ENCODE measurements at regions not wholly inside any gene's neighbourhood (a gene's known extent, or its start where the extent isn't known, plus 50 kb on each side); places are given as distances from the start of the nearest gene placed in this dataset.

DNA sequence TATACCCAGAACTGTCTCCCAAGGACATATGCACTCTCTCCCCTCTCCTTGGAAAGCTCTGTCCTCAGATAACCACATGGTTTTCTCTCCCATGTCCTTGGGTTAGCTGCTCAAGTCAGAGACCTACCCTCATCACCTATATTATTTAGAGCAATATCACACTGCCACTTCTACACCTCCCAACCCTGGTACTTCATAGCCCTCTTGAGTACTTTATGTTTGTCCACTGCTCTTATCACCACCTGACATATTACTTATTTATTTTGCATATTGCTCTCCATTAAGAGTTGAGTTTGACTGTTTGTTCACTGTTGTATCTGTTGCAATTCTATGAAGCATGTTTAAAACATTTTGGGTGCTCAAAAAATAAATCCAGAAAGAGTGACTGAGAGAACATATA, 126.3 kb upstream of the ATP1B1 start:
- H3K27ac ChIP-seq = no peak overlapping the region
- H3K36me3 ChIP-seq = no peaks in the 10 kb centered on the region
- no peak overlapping the region for H3K4me3 ChIP-seq
- no peaks in the 10 kb centered on the region for H3K27me3 ChIP-seq
- H3K4me1 ChIP-seq (ENCODE audit: low read depth) = peaks cover 3% of the 10 kb centered on the region
- DNase-seq (ENCODE audit: low read depth in 1 of 2, low spot score in 1 of 2) = no peak
- no peaks in the 10 kb centered on the region for H3K9me3 ChIP-seq (ENCODE audit: low read depth)
- no peak for TF ChIP-seq CTCF (IDR thresholded peaks at IDR 0.05; ENCODE audit: low read depth, low read length)

- Histone ChIP-seq H3K4me3 (no peak overlapping the region), H3K36me3 (no peaks in the 10 kb centered on the region)
- TF ChIP-seq CTCF (IDR thresholded peaks at IDR 0.05; ENCODE audit: low read depth, low read length) = no peak
Measured at GRCh38 chr1:168980656-168981055, 125.8 kb upstream of the ATP1B1 start.

GRCh38 chr1:168982778-168983177, 123.7 kb upstream of the ATP1B1 start:
- H3K4me1 ChIP-seq (ENCODE audit: low read depth) = peaks cover 3% of the 10 kb centered on the region
- H3K36me3 ChIP-seq = no peaks in the 10 kb centered on the region
- H3K27me3 ChIP-seq = no peaks in the 10 kb centered on the region
- H3K4me3 ChIP-seq = no peak overlapping the region
- DNase-seq (ENCODE audit: low read depth in 1 of 2, low spot score in 1 of 2) = no peak
- TF ChIP-seq CTCF (IDR thresholded peaks at IDR 0.05; ENCODE audit: low read depth, low read length) = no peak
- H3K27ac ChIP-seq = no peak overlapping the region
- H3K9me3 ChIP-seq (ENCODE audit: low read depth) = no peaks in the 10 kb centered on the region

More at GRCh38 chr1:168980656-168981055, 125.8 kb upstream of the ATP1B1 start:
- no peak for DNase-seq (ENCODE audit: low read depth in 1 of 2, low spot score in 1 of 2)
- no peaks in the 10 kb centered on the region for H3K27me3 ChIP-seq
- H3K4me1 ChIP-seq (ENCODE audit: low read depth) = peaks cover 3% of the 10 kb centered on the region
- no peaks in the 10 kb centered on the region for H3K9me3 ChIP-seq (ENCODE audit: low read depth)
- no peak overlapping the region for H3K27ac ChIP-seq

DNA sequence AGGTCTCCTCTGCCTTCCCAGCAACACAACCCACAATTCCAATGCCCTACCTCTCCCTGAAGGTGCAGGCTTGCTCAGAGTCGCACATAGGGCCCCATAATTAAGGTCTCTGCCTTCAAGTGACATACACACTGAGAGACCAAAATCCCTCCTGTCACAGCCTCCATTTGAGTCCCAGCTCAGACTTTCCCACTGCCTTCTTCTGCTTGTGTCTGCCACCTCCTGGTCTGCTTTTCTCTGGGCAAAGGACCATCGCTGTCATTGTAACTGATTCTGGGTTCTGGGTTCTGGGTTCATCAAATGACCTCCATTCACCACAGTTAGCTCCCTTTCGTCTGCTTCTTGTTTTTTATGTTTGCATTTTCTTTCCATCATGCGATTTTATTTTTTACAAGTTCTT, 119.2 kb upstream of the ATP1B1 start:
- Histone ChIP-seq H3K27ac (no peak overlapping the region), H3K9me3 (ENCODE audit: low read depth) (no peaks in the 10 kb centered on the region), H3K4me1 (ENCODE audit: low read depth) (no peaks in the 10 kb centered on the region), H3K36me3 (no peaks in the 10 kb centered on the region), H3K4me3 (no peak overlapping the region), H3K27me3 (no peaks in the 10 kb centered on the region)
- TF ChIP-seq CTCF (IDR thresholded peaks at IDR 0.05; ENCODE audit: low read depth, low read length) = no peak
- no peak for DNase-seq (ENCODE audit: low read depth in 1 of 2, low spot score in 1 of 2)

DNA sequence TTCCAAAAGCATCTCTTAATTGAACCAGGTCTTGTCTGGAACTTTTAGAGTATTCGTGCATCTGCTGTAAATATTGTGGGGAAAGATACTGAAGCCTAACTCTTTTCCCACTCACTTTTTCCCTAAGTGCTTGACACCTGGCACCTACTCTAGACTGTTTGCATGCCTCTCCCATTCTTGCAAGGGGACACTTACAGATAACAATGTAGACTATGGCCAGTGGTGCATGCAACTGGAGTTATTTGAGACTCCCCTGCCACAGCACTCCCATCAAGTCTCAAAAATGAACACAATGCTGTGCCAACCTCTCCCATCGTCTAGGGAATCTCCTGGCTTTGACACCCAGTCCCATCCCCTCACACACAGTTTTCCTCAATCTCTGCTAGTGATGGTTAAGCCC, 118.6 kb upstream of the ATP1B1 start:
- H3K27me3 ChIP-seq = no peaks in the 10 kb centered on the region
- no peak overlapping the region for H3K4me3 ChIP-seq
- no peaks in the 10 kb centered on the region for H3K9me3 ChIP-seq (ENCODE audit: low read depth)
- no peaks in the 10 kb centered on the region for H3K36me3 ChIP-seq
- TF ChIP-seq CTCF (IDR thresholded peaks at IDR 0.05; ENCODE audit: low read depth, low read length) = no peak
- H3K27ac ChIP-seq = no peak overlapping the region
- H3K4me1 ChIP-seq (ENCODE audit: low read depth) = no peaks in the 10 kb centered on the region
- no peak for DNase-seq (ENCODE audit: low read depth in 1 of 2, low spot score in 1 of 2)

DNA sequence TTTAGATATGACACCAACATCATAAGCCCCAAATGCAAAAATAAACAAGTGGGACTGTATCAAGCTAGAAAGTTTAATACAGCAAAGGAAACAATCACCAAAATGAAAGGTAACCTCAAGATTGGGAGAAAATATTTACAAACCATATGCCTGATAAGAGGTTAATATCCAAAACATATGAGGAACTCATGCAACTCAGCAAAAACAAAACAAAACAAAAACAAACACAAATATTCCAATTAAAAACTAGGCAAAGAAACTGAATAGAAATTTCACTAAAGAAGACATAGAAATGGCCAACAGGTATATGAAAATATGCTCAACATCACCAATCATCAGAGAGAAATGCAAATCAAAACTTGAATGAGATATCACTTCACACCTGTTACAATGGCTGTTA, 116.5 kb upstream of the ATP1B1 start:
- no peaks in the 10 kb centered on the region for H3K4me1 ChIP-seq (ENCODE audit: low read depth)
- no peaks in the 10 kb centered on the region for H3K36me3 ChIP-seq
- no peak for DNase-seq (ENCODE audit: low read depth in 1 of 2, low spot score in 1 of 2)
- no peak for TF ChIP-seq CTCF (IDR thresholded peaks at IDR 0.05; ENCODE audit: low read depth, low read length)
- H3K27me3 ChIP-seq = no peaks in the 10 kb centered on the region
- H3K27ac ChIP-seq = no peak overlapping the region
- no peaks in the 10 kb centered on the region for H3K9me3 ChIP-seq (ENCODE audit: low read depth)
- no peak overlapping the region for H3K4me3 ChIP-seq

Data from cardiac muscle cell (in vitro differentiated cells and primary cell).